Hematopoietic multipotent progenitor cell treated with erythropoietin and hydrocortisone succinate and interleukin-3 and kit ligand, for 6 days (in vitro differentiated cells): ENCODE measurements at regions not wholly inside any gene's neighbourhood (a gene's known extent, or its start where the extent isn't known, plus 50 kb on each side); places are given as distances from the start of the nearest gene placed in this dataset.
A peak's percentile ranks its signal among the peaks of the same experiment; 100 is the strongest.
"Not testable (repeated sequence)": the region's sequence is repeated elsewhere in the genome, so short reads cannot be mapped to it uniquely, and the experiment has no call there.

Source experiments
- DNase-seq: peaks from one replicate; pipeline ENCODE4 v3.0.0-alpha.2; 2015

DNA sequence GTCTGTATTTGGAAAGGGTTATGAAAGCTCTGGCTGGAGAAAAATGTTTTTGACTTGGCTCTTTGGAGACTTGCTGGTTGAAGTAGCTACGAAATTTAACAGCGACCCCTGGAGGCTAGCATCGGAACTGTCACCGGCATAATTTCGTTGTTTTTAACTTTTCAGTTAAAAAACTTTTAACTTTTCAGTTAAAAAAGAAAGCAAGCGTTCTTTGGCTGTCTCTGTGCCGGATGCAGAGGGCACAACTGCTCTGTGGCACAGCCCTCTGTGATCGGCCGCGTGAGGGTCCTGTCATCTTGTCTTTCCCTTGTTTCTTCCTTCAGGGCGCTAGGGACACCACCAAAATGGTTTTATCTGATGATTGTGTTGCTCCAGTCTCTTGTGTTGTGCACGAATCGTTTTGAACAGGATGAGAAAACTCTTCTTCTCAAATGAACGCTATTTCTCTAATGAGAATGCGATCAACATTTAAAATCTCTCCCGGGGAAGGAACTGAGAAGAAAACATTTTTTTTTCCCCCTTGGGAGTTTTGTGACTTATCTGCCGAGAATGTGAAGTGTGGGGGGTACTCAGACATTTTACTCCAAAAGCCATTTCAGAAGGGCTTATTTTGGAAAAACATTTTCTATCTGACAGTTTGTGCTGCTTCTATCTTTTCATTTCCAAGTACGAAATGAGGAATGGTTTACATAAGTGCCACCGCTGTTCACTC lies 57.1 kb downstream of the ADCYAP1 start:
- DNase-seq = peak; percentile 64

DNA sequence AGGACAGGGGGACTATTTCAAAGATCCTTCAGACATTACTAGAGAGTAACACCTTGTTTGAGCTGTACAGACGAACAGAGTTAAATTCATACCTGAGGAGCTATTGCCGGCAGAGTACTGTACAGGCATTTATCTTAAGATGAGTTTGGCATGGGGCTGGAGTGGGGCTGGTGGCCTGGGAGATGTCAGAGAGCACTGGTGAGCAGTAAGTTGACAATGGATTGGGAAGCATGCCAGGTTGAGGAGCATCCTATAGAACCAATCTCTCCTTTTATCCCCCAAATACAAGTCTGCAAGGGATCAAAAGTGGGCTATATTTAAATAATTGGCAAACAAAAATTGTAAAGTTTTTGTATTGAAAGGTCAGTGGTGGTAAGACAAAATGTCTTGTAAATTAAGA lies 58.6 kb downstream of the ADCYAP1 start:
- DNase-seq = no peak

DNA sequence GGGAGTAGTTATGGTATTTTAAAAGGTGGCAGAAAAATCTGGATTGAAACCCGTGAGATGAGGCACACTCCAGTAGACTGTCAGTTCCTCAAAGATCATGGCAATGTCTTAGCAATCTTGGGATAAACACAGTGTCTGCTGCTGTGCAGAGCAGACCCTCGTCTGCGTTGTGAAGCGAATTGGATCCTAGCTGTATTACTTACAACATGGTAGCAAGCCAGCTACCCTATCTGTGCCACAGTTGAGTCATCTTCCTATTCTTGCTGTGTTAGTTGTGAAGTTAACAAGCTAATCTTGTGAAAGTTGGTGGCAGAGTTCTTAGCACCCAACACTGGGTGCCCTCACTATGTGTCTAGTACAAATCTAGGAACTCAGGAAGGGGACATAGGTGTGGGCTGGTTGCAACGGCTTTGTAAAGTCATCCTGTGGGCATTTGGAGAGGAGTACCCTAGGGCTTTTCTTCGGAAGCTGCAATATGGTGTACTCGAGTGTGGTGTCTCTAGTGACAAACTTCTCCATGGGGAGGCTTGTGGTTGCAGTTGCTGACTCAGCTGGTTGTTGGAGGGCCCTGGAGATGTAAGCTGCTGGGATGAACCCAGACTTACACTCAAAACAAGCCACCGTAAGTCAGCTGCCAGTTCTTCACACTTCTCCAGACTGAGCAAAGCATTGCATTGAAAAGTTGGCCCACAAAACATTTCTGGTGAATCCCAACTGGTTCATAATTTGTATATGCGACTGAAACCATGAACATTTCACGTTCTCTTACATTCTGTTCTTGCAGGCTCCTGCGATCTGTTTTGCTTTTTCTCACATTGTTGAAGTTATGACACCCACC lies 61.5 kb downstream of the ADCYAP1 start:
- DNase-seq = peak; percentile 33

DNA sequence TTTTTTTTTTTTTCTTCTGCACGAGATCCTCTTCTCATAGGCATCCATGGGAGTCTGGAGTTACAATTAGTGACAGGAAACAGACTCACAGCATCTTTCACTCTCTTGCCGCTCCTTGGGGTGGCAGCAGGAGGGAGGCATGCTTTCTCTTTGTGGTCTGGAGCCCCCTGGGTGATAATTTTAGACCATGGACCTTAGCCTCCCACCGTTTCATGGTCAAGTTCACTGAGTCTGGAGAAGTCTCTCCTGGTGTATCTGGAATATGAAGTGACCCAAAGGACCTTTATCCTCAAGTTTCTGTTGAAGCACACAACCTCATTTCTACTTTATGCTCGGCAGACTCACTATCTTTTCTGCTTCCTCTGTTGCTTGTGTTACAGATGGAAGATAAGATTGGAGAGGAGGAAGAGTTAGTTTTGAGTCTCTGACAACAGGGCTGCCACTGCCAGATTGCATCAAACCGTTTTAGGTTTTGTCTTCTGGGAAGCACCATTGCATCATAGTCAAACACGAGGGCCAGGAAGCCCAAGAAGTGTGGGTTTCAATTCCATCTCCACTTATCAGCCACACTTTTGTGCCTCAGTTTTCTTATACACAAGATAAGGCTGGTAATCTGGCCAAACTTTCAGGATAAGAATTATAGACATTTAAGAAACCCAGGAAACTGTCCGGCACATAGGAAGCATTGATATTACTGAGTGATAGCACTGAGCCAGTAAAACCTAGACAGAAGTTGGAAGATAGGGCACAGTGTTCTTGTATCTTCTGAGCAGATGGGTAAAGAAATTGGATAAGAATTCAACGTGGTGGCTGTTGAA lies 62.3 kb downstream of the ADCYAP1 start:
- peak; percentile 78 for DNase-seq

DNA sequence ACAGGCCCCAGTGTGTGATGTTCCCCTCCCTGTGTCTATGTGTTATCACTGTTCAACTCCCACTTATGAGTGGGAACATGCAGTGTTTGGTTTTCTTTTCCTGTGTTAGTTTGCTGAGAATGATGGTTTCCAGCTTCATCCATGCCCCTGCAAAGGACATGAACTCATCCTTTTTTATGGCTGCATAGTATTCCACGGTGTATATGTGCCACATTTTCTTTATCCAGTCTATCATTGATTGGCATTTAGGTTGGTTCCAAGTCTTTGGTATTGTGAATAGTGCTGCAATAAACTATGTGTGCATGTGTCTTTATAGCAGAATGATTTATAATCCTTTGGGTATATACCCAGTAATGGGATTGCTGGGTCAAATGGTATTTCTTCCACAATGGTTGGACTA lies 64.2 kb downstream of the ADCYAP1 start:
- not testable (repeated sequence) for DNase-seq

DNA sequence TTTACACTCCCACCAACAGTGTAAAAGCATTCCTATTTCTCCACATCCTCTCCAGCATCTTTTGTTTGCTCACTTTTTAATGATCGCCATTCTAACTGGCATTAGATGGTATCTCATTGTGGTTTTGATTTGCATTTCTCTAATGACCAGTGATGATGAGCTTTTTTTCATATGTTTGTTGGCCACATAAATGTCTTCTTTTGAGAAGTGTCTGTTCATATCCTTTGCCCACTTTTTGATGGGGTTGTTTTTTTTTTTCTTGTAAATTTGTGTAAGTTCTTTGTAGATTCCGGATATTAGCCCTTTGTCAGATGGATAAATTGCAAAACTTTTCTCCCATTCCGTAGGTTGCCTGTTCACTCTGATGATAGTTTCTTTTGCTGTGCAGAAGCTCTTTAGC lies 64.6 kb downstream of the ADCYAP1 start:
- DNase-seq = not testable (repeated sequence)

DNA sequence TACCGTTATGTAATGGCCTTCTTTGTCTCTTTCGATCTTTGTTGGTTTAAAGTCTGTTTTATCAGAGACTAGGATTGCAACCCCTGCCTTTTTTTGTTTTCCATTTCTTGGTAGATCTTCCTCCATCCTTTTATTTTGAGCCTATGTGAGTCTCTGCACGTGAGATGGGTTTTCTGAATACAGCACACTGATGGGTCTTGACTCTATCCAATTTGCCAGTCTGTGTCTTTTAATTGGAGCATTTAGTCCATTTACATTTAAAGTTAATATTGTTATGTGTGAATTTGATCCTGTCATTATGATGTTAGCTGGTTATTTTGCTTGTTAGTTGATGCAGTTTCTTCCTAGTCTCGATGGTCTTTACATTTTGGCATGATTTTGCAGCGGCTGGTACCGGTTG lies 69.9 kb downstream of the ADCYAP1 start:
- not testable (repeated sequence) for DNase-seq

DNA sequence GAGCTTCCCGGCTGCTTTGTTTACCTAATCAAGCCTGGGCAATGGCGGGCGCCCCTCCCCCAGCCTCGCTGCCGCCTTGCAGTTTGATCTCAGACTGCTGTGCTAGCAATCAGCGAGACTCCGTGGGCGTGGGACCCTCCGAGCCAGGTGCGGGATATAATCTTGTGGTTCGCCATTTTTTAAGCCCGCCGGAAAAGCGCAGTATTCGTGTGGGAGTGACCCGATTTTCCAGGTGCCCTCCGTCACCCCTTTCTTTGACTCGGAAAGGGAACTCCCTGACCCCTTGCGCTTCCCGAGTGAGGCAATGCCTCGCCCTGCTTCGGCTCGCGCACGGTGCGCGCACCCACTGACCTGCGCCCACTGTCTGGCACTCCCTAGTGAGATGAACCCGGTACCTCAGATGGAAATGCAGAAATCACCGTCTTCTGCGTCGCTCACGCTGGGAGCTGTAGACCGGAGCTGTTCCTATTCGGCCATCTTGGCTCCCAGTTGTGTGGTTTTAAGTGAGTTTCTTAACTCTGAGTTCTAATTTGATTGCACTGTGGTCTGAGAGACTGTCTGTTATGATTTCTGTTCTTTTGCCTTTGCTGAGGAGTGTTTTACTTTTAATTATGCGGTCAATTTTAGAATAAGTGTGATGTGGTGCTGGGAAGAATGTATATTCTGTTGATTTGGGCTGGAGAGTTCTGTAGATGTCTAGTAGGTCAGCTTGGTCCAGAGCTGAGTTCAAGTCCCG lies 71.9 kb downstream of the ADCYAP1 start:
- DNase-seq = not testable (repeated sequence)

DNA sequence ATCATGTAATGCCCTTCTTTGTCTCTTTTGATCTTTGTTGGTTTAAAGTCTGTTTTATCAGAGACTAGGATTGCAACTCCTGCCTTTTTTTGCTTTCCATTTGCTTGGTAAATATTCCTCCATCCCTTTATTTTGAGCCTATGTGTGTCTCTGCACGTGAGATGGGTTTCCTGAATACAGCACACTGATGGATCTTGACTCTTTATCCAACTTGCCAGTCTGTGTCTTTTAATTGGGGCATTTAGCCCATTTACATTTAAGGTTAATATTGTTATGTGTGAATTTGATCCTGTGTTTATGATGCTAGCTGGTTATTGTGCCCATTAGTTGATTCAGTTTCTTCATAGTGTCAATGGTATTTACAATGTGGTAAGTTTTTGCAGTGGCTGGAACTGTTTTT lies 72.7 kb downstream of the ADCYAP1 start:
- DNase-seq = not testable (repeated sequence)

DNA sequence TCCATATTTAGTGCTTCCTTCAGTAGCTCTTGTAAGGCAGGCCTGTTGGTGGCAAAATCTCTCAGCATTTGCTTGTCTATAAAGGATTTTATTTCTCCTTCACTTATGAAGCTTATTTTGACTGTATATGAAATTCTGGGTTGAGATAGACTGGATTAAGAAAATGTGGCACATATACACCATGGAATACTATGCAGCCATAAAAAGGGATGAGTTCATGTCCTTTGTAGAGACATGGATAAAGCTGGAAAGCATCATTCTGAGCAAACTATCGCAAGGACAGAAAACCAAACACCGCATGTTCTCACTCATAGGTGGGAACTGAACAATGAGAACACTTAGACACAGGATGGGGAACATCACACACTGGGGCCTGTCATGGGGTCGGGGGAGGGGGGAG lies 73.1 kb downstream of the ADCYAP1 start:
- DNase-seq = not testable (repeated sequence)

DNA sequence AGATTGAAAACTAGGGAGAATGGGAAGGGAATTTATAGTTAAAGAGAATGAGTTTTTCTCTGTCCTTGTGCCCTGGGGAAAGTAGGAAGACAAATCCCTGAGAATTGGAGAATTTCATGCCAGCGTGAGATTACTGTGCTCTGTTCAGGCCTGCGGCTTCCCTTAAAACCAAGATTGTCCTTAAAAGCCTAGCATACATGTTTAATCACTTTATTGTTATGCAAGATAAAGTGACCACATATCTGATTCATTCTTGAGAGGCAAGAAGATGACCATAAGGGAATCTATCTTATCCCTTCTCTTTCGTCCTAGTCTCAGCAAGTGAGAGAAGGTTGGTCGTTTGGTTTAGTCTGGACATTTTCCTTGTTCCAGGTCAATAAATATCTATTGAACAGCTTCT lies 75.9 kb downstream of the ADCYAP1 start:
- DNase-seq = no peak

DNA sequence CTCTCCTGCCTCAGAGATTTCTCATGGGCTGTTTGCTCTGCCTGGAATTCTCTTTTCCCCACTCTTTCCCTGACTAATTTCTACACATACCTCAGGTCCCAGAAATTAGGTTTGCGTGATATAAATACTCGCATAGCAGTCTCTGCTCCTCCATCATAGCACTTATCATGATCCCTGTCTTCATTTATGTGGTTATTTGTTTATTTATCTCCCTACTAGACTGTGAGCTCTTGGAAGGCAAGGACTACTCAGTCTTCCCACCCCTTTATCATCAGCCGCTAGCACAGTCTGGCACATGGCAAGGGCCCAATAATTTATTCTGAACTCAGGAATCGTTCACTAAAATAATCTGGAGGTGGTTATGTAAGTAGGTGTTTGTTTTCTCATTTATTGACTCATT lies 79.3 kb downstream of the ADCYAP1 start:
- no peak for DNase-seq

DNA sequence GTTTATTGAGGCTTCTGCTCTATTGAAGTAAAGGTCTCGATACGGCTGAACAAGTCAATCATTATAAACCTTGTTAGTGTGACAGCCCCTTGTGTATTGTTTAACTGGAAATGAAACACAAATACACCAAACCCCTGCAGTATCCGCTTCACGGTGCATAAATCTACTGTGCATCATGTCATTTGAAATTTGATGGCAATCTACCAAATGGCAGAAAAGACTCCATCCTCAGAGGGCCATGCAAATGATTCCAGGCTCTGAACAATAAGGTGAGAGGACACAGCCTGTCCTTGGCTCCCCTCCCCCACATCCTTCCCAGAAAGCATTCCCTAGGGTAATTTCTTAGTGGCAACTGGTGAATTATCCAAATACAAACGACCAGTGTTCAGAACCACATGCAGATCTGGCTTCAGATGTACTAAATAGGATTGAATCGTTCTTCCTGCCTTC lies 80.6 kb downstream of the ADCYAP1 start:
- no peak for DNase-seq

DNA sequence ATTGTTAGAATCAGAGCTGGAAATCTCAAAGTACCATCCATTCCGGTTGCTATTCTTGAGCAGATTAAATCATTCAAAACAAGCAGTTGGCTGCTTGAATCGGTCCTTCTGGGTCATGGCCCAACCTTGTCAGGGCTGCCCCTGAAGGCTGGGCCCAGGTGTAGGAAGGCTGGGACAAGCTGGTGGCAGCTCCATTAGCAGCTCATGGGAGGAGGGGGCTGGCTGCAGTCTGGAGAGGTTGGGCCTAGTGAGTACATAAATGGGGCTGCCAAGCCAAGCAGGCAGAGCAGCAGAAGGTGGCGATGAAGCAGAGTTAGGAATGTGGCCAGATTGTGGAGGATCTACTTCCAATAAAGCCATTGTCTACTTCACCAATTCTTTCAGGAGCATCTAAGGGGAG lies 81.4 kb downstream of the ADCYAP1 start:
- DNase-seq = no peak

DNA sequence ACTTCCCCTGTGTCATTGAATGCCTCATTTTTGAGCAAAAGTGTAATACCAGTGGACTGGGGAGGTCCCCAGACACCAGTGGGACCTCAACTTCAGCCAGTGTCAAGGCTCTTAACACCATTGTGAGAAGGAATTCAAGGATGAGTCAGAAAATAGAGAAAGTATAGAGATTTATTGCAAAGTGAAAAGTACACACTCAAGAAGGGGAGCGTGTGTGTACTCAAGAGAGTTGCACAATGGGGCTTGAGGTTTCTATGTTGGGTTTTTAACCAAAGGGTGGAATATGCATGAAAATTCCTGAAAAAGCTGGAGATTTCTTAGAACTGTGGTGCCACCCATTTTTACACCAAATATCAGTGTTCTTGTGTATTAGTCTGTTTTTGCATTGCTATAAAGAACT lies 81.9 kb downstream of the ADCYAP1 start:
- DNase-seq = peak; percentile 14

DNA sequence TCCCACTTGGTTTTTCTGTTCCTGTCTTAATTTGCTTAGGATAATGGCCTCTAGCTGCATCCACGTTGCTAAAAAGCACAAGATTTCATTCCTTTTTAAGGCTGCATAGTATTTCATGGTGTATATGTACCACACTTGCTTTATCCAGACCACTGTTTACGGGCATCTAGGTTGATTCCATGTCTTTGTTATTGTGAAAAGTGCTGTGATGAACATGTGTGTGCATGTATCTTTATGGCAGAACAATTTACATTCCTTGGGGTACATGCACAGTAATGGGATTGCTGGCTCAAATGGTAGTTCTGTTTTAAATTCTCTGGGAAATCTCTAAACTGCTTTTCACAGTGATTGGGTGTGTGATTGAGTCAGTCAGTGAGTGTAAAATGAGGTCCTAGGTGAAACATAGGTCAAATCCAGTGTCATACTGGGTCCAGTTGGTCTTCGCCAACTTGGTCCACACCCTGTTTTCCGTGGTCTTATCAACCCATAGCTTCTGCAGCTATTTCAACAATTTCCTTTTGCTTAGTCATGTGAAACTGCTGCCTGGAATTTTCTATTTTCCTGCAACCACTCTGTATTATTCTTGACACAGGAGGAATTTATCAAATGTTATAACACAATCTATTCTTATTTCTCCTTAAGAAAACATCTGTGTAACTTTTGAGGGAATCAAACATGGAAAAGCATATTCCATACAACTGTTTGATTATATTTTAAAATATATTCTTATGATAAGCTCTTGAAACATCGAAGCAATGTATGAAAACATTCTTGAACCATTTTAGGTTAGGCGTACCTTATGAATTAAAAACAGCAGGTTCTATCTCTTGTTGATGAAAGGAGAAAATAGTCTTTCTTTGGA lies 82.9 kb downstream of the ADCYAP1 start:
- DNase-seq = peak; percentile 69

DNA sequence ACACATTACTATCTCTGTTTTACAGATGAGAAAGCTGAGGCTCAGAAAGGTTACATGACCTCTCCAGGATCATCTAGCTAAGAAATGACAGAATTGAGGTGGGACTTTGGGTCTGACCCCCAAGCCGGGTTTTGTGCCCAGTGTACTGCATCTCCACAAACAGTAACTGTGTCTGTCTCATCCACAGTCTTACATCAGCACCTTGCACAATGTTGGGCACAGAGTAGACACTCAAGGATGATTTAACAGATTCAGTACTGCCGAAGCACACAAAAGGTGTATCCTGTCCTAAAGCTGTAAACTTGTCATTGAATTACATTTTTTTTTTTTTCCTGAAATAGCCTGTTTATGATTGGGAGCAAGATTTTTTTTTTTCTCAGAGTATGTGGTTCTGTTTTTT lies 84.8 kb downstream of the ADCYAP1 start:
- DNase-seq = peak; percentile 8

DNA sequence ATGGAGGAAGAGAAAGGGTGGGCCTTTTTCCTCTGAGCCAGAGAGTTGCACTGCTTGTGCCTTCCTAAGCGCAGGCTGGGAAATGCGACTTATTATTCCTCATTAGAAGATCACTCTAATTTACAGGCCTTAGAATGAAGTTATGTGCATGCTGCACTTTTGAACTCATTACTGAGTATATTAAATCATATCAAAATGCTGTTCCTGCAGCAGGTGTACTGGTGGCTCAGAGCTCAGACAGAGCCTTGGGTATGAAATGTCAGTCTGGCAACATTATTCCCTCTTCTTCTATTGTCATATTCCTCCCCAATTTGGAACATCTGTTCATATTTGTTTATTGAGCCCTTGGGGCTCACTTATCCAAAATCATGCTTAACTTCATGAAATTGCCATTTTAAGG lies 85.5 kb downstream of the ADCYAP1 start:
- DNase-seq = no peak

DNA sequence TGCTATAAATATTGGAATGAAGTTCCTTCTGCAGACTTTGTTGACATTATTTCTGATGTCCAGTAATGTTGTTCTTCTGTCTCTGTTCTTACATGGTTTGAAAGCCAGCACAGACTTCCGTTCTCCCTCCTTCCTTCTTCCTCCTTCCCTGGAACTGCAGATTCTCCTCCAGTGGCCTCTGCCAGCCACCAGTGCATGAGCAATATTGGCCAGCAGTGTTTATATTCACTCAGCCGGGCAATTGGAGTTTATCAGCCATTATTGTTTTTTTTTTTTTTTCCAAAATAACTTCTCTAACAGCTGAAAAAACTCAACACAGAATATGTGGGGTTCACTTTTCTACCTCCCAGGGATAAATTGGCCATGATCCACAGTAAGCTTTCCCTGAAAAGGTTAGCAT lies 86.8 kb downstream of the ADCYAP1 start:
- DNase-seq = no peak

DNA sequence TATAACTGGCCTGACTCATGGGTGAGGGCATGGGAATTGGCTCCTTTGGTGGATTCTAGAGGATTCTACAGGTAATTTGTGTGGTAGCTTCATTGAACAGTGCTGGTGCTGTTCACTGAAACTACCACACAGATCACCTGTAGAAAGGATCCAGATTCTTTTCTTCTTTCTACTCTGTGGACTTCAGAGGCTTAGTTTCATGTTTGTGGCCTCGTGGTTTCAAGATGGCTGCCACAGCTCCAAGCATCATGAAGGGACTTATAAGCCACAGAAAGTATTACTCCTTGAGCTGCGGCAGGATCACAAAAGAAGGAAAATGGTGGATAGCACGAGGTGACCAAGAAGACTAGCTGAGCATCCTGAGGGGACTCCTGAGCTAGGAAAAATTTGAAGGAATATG lies 88.9 kb downstream of the ADCYAP1 start:
- DNase-seq = no peak

DNA sequence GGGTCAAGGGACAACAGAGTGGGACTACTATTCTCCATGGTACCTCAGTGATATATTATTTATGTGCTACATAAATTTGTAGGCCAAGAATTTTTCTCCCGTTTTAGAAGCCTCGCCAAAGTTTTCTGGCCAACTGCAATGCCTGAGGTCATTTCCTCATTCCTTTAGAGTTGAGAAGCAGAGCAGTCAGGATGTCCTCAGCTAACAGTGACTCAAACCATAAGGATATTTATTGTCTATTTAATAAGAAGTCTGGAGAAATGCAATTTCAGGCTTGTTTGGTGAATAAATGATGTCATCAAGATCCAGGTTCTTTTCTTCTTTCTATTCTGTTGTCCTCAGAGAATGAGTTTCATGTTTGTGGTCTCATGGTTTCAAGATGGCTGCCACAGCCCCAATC lies 91.0 kb downstream of the ADCYAP1 start:
- DNase-seq = no peak

DNA sequence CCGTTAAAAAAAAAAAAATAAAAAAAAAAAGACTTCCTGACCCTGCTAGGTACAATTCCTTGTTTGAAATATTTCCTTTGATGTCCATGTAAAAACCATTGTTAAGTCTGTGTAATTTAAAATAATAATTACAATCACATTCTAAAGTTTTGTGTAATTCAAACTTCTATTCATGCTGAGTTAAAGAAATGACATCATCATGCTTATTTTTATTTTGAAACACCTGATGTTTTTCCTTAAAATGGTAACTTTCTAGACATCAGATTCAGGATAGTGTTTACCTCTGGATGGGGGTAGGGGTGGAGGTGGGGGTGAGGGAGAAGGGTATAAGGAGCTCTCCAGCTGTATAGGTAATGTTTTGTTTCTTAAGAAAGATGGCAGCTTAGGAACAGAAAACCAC lies 92.8 kb downstream of the ADCYAP1 start:
- no peak for DNase-seq
